SK-N-SH (cell line): ENCODE measurements at regions not wholly inside any gene's neighbourhood (a gene's known extent, or its start where the extent isn't known, plus 50 kb on each side); places are given as distances from the start of the nearest gene placed in this dataset.

Experiments used
- CTCF ChIA-PET: fragments of 300-600, 350-600 bp; formaldehyde crosslinking; extraction: SDS; loops from one replicate; lab custom pipeline; 2021; lab: Yijun Ruan, JAX
- POLR2A ChIA-PET: fragments of 350-600 bp; sonication (Branson Sonifier 250); formaldehyde crosslinking; extraction: SDS; loops from one replicate; lab custom pipeline; 2020; ENCODE audit warnings: antibody characterized with exemption, inconsistent platforms; lab: Yijun Ruan, JAX
- DNase-seq: peaks from one replicate; pipeline ENCODE4 v3.0.0; 2012
- H2AFZ ChIP-seq: fragments of 200-600 bp; sonication (generic); 2 replicates; pipeline ENCODE4 v1.8.1; 2016; ENCODE audit warnings: antibody characterized with exemption, mild to moderate bottlenecking, low read depth
- H3F3A ChIP-seq: fragments of 200-600 bp; sonication (generic); replicated peaks from 2 replicates; pipeline ENCODE3; 2016; ENCODE audit warnings: antibody characterized with exemption, mild to moderate bottlenecking; ENCODE audit not compliant: insufficient read depth
- H3K27ac ChIP-seq, 2 experiments: fragments of 200-500 bp in 1 of 2; fragments of 200-600 bp in 1 of 2; sonication (Bioruptor generic) in 1 of 2; sonication (generic), shearing (Covaris generic) in 1 of 2; 2 replicates each; pipeline versions ENCODE4 v1.5.1 to v1.6.1; 2014 to 2016; ENCODE audit warnings: low read depth in 2 of 2, inconsistent platforms in 1 of 2, low read length in 1 of 2, mild to moderate bottlenecking in 1 of 2, mixed read lengths in 1 of 2
- H3K27me3 ChIP-seq: fragments of 200-600 bp; sonication (generic), shearing (Covaris generic); 2 replicates; pipeline ENCODE4 v1.6.1; 2016; ENCODE audit warnings: mixed run types; ENCODE audit not compliant: insufficient read depth
- H3K36me3 ChIP-seq, 2 experiments: fragments of 200-500 bp in 1 of 2; fragments of 200-600 bp in 1 of 2; sonication (Bioruptor generic) in 1 of 2; sonication (generic) in 1 of 2; replicated peaks in 1 of 2; 2 replicates each; pipeline versions ENCODE3 to v1.5.1; 2014 to 2016; ENCODE audit warnings: low read length in 1 of 2, mild to moderate bottlenecking in 1 of 2; ENCODE audit not compliant: insufficient read depth in 2 of 2, control insufficient read depth in 1 of 2
- H3K4me1 ChIP-seq, 2 experiments: fragments of 200-500 bp in 1 of 2; fragments of 200-600 bp in 1 of 2; sonication (Bioruptor generic) in 1 of 2; sonication (generic), shearing (Covaris generic) in 1 of 2; 2 replicates each; pipeline versions ENCODE4 v1.5.1 to v1.6.1; 2014 to 2016; ENCODE audit warnings: low read depth in 1 of 2, low read length in 1 of 2, mixed run types in 1 of 2; ENCODE audit not compliant: insufficient read depth in 2 of 2, control insufficient read depth in 1 of 2
- H3K4me2 ChIP-seq: fragments of 200-600 bp; sonication (generic), shearing (Covaris generic); 2 replicates; pipeline ENCODE4 v1.6.1; 2017; ENCODE audit warnings: mixed run types
- H3K4me3 ChIP-seq, 2 experiments: fragments of 200-500 bp in 1 of 2; fragments of 200-600 bp in 1 of 2; sonication (Bioruptor generic) in 1 of 2; sonication (generic), shearing (Covaris generic) in 1 of 2; 2 replicates each; pipeline versions ENCODE4 v1.5.1 to v1.8.1; 2014 to 2016; ENCODE audit warnings: low read depth in 2 of 2, inconsistent platforms in 1 of 2, low read length in 1 of 2, mild to moderate bottlenecking in 1 of 2, mixed read lengths in 1 of 2, moderate library complexity in 1 of 2
- H3K79me2 ChIP-seq: fragments of 200-600 bp; sonication (generic); 2 replicates; pipeline ENCODE4 v1.8.1; 2017; ENCODE audit warnings: mild to moderate bottlenecking; ENCODE audit not compliant: insufficient read depth
- H3K9ac ChIP-seq: fragments of 200-600 bp; sonication (generic); 2 replicates; pipeline ENCODE4 v1.6.1; 2017; ENCODE audit warnings: mixed run types
- H3K9me2 ChIP-seq: fragments of 200-600 bp; sonication (generic); 2 replicates; pipeline ENCODE4 v1.6.1; 2017; ENCODE audit warnings: mixed run types
- H3K9me3 ChIP-seq: fragments of 200-600 bp; sonication (generic); 2 replicates; pipeline ENCODE4 v1.6.1; 2017; ENCODE audit warnings: mixed run types, mild to moderate bottlenecking, moderate library complexity
- H4K20me1 ChIP-seq: fragments of 200-600 bp; sonication (generic); 2 replicates; pipeline ENCODE4 v1.6.1; 2017; ENCODE audit warnings: mild to moderate bottlenecking, mixed run types; ENCODE audit not compliant: insufficient read depth
- CHD2 ChIP-seq: fragments of 150-350 bp; IDR thresholded peaks from 2 replicates; pipeline ENCODE4 v1.6.1; 2018; ENCODE audit warnings: low read length; ENCODE audit not compliant: partially characterized antibody
- FOSL2 ChIP-seq: IDR thresholded peaks from 2 replicates; pipeline ENCODE4 v1.4.0; 2012; ENCODE audit warnings: low read depth, mild to moderate bottlenecking, moderate library complexity, borderline replicate concordance
- FOXJ3 ChIP-seq: sonication (generic); formaldehyde crosslinking; IDR thresholded peaks from 2 replicates; pipeline ENCODE4 v1.5.1; 2020; ENCODE audit warnings: mild to moderate bottlenecking, missing genetic modification reagents
- GABPA ChIP-seq: IDR thresholded peaks from 2 replicates; pipeline ENCODE4 v1.4.0; 2012; ENCODE audit warnings: low read depth, mild to moderate bottlenecking
- JUND ChIP-seq: IDR thresholded peaks from 2 replicates; pipeline ENCODE4 v1.4.0; 2012
- MEF2A ChIP-seq: IDR thresholded peaks from 2 replicates; pipeline ENCODE4 v1.4.0; 2012; ENCODE audit warnings: low read depth, borderline replicate concordance
- MXI1 ChIP-seq: IDR thresholded peaks from 2 replicates; pipeline ENCODE4 v1.6.1; 2012; ENCODE audit warnings: mild to moderate bottlenecking, low read depth, low read length, improper control_type of control experiment
- NRF1 ChIP-seq: IDR thresholded peaks from 2 replicates; pipeline ENCODE4 v1.6.1; 2012; ENCODE audit warnings: low read depth, mild to moderate bottlenecking, low read length
- POLR2AphosphoS5 ChIP-seq: IDR thresholded peaks from 2 replicates; pipeline ENCODE4 v1.6.1; 2012; ENCODE audit warnings: low read depth, low read length
- RFX5 ChIP-seq: IDR thresholded peaks from 2 replicates; pipeline ENCODE4 v1.6.1; 2012; ENCODE audit warnings: mild to moderate bottlenecking, improper control_type of control experiment, low read length
- SIN3A ChIP-seq: IDR thresholded peaks from 2 replicates; pipeline ENCODE4 v1.6.1; 2012; ENCODE audit warnings: low read depth, mild to moderate bottlenecking, low read length, moderate library complexity, borderline replicate concordance
- SMC3 ChIP-seq: IDR thresholded peaks from 2 replicates; pipeline ENCODE4 v1.6.1; 2012; ENCODE audit warnings: low read depth, low read length, improper control_type of control experiment
- TAF1 ChIP-seq: IDR thresholded peaks from 2 replicates; pipeline ENCODE4 v1.6.1; 2012; ENCODE audit warnings: low read depth, mild to moderate bottlenecking, low read length, moderate library complexity, borderline replicate concordance
- TCF12 ChIP-seq: IDR thresholded peaks from 2 replicates; pipeline ENCODE4 v1.4.0; 2012
- TEAD4 ChIP-seq: IDR thresholded peaks from 2 replicates; pipeline ENCODE4 v1.4.0; 2012; ENCODE audit warnings: mild to moderate bottlenecking, borderline replicate concordance; ENCODE audit not compliant: insufficient read depth
- YY1 ChIP-seq: IDR thresholded peaks from 2 replicates; pipeline ENCODE4 v1.4.0; 2012; ENCODE audit warnings: low read depth, mild to moderate bottlenecking
- WGBS: methylation state at CpG from one replicate; pipeline ENCODE4 v1.1.6; 2017; ENCODE audit warnings: low lambda C conversion rate; 5-methylcytosine and 5-hydroxymethylcytosine counted together
- TF ChIP-seq, protein P1 (sequence below): IDR thresholded peaks from 2 replicates; pipeline ENCODE4 v1.6.1; 2012; ENCODE audit warnings: mild to moderate bottlenecking, low read depth, low read length, moderate library complexity
- TF ChIP-seq, protein P2 (sequence below): IDR thresholded peaks from 2 replicates; pipeline ENCODE4; 2012
- TF ChIP-seq, protein P3 (sequence below): fragments of 200-600 bp; sonication (generic); IDR thresholded peaks from 2 replicates; pipeline ENCODE4 v1.6.1; 2017; ENCODE audit warnings: antibody characterized with exemption, mild to moderate bottlenecking, moderate library complexity

DNA sequence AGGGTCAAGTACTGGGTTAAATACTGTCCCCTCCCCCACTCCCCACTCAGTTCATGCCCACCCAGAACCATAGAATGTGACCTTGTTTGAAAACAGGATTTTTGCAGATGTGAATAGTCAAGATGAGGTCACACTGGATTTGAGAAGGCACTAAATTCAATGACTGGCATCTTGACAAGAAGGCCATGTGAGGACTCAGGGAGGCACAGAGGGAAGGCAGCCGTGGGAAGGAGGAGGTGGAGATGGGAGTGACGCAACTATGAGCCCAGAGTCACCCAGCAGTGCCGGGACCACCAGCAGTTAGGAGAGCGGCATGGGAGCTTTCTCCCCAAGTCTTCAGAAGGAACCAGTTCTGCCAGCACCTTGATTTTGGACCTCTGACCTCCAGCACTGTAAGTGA lies 257.3 kb downstream of the BCL2 start (continued):
- TF ChIP-seq FOSL2 (no peak), SIN3A (no peak)
- TF ChIP-seq, all 33 proteins: peak for 0

- Histone ChIP-seq H3K27me3 (no peaks in the 10 kb centered on the region; the same call in 1 of the 2 replicates), H3K9ac (no peak overlapping the region), H3K9me3 (no peaks in the 10 kb centered on the region), H2AFZ (no peak overlapping the region), H3K27ac (no peak overlapping the region), H3K9me2 (no peaks in the 10 kb centered on the region), H3K4me1 (peaks cover 0 to 3% of the 10 kb centered on the region in 2 experiments; a peak in 1 of 4 replicates), H3K4me3 (no peak overlapping the region), H4K20me1 (no peaks in the 10 kb centered on the region), H3K36me3 (no peaks in the 10 kb centered on the region), H3K4me2 (no peak overlapping the region), H3K79me2 (no peaks in the 10 kb centered on the region), H3F3A (no peaks in the 10 kb centered on the region)
- ChIA-PET POLR2A (no interaction called here), CTCF (no interaction called here)
- TF ChIP-seq SIN3A (no peak), TEAD4 (no peak), YY1 (no peak), RFX5 (no peak), JUND (no peak), TCF12 (no peak), NRF1 (no peak), MXI1 (no peak), MEF2A (no peak), GABPA (no peak), FOXJ3 (CRISPR knock-in tag) (no peak), SMC3 (no peak), POLR2AphosphoS5 (no peak), TAF1 (no peak), CHD2 (no peak)
- TF ChIP-seq, protein P1, sequence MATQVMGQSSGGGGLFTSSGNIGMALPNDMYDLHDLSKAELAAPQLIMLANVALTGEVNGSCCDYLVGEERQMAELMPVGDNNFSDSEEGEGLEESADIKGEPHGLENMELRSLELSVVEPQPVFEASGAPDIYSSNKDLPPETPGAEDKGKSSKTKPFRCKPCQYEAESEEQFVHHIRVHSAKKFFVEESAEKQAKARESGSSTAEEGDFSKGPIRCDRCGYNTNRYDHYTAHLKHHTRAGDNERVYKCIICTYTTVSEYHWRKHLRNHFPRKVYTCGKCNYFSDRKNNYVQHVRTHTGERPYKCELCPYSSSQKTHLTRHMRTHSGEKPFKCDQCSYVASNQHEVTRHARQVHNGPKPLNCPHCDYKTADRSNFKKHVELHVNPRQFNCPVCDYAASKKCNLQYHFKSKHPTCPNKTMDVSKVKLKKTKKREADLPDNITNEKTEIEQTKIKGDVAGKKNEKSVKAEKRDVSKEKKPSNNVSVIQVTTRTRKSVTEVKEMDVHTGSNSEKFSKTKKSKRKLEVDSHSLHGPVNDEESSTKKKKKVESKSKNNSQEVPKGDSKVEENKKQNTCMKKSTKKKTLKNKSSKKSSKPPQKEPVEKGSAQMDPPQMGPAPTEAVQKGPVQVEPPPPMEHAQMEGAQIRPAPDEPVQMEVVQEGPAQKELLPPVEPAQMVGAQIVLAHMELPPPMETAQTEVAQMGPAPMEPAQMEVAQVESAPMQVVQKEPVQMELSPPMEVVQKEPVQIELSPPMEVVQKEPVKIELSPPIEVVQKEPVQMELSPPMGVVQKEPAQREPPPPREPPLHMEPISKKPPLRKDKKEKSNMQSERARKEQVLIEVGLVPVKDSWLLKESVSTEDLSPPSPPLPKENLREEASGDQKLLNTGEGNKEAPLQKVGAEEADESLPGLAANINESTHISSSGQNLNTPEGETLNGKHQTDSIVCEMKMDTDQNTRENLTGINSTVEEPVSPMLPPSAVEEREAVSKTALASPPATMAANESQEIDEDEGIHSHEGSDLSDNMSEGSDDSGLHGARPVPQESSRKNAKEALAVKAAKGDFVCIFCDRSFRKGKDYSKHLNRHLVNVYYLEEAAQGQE, result no peak
- TF ChIP-seq, protein P2, sequence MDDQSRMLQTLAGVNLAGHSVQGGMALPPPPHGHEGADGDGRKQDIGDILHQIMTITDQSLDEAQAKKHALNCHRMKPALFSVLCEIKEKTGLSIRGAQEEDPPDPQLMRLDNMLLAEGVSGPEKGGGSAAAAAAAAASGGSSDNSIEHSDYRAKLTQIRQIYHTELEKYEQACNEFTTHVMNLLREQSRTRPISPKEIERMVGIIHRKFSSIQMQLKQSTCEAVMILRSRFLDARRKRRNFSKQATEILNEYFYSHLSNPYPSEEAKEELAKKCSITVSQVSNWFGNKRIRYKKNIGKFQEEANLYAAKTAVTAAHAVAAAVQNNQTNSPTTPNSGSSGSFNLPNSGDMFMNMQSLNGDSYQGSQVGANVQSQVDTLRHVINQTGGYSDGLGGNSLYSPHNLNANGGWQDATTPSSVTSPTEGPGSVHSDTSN, result no peak
- TF ChIP-seq, protein P3, sequence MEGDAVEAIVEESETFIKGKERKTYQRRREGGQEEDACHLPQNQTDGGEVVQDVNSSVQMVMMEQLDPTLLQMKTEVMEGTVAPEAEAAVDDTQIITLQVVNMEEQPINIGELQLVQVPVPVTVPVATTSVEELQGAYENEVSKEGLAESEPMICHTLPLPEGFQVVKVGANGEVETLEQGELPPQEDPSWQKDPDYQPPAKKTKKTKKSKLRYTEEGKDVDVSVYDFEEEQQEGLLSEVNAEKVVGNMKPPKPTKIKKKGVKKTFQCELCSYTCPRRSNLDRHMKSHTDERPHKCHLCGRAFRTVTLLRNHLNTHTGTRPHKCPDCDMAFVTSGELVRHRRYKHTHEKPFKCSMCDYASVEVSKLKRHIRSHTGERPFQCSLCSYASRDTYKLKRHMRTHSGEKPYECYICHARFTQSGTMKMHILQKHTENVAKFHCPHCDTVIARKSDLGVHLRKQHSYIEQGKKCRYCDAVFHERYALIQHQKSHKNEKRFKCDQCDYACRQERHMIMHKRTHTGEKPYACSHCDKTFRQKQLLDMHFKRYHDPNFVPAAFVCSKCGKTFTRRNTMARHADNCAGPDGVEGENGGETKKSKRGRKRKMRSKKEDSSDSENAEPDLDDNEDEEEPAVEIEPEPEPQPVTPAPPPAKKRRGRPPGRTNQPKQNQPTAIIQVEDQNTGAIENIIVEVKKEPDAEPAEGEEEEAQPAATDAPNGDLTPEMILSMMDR, result no peak
- 62% methylated on average over 6 of the region's 6 CpGs for WGBS
- no peak for DNase-seq
Observed at GRCh38 chr18:63061303-63061702, 258.3 kb downstream of the BCL2 start.
